Liver (tissue), 8 donors: ENCODE measurements at regions not wholly inside any gene's neighbourhood (a gene's known extent, or its start where the extent isn't known, plus 50 kb on each side); places are given as distances from the start of the nearest gene placed in this dataset.

ENCODE experiments used
- DNase-seq: peaks from one replicate; pipeline ENCODE4 v3.0.0-alpha.2; 2017; ENCODE audit warnings: low spot score
- H3K27ac ChIP-seq, 2 donors: one replicate each; pipeline ENCODE4 v1.7.0; 2013; ENCODE audit warnings: inconsistent platforms in 2 of 2, low read length in 2 of 2, control low read depth in 1 of 2, low read depth in 1 of 2, mild to moderate bottlenecking in 1 of 2
- H3K27me3 ChIP-seq, 4 donors: one replicate each; pipeline versions ENCODE4 v1.6.1 to v1.7.0; 2013; ENCODE audit warnings: low read length in 3 of 4, inconsistent platforms in 1 of 4, mild to moderate bottlenecking in 1 of 4, moderate library complexity in 1 of 4; ENCODE audit not compliant: control insufficient read depth in 4 of 4, insufficient read depth in 4 of 4
- H3K36me3 ChIP-seq, 4 donors: one replicate each; pipeline versions ENCODE4 v1.6.1 to v1.7.0; 2013; ENCODE audit warnings: low read length in 3 of 4, mild to moderate bottlenecking in 3 of 4, low read depth in 1 of 4, moderate library complexity in 1 of 4; ENCODE audit not compliant: control insufficient read depth in 4 of 4, insufficient read depth in 3 of 4
- H3K4me1 ChIP-seq, 4 donors: one replicate each; pipeline versions ENCODE4 v1.6.1 to v1.7.0; 2013; ENCODE audit warnings: low read length in 3 of 4, mild to moderate bottlenecking in 3 of 4, moderate library complexity in 1 of 4; ENCODE audit not compliant: control insufficient read depth in 4 of 4, insufficient read depth in 4 of 4
- H3K4me3 ChIP-seq, 3 donors: one replicate each; pipeline versions ENCODE4 v1.6.1 to v1.7.0; 2013; ENCODE audit warnings: low read length in 3 of 3, control low read depth in 1 of 3, low read depth in 1 of 3, mild to moderate bottlenecking in 1 of 3
- H3K9ac ChIP-seq, 2 donors: one replicate each; pipeline ENCODE4 v1.7.0; 2013; ENCODE audit warnings: low read length in 2 of 2, mild to moderate bottlenecking in 2 of 2, moderate library complexity in 2 of 2, control low read depth in 1 of 2, low read depth in 1 of 2
- H3K9me3 ChIP-seq, 4 donors: one replicate each; pipeline versions ENCODE4 v1.6.1 to v1.7.0; 2013; ENCODE audit warnings: low read length in 3 of 4; ENCODE audit not compliant: control insufficient read depth in 4 of 4
- CTCF ChIP-seq: fragments of 150-350 bp; IDR thresholded peaks from 2 replicates; pipeline ENCODE4 v1.5.1; 2017; ENCODE audit warnings: improper control_type of control experiment, low read depth, low read length; ENCODE audit not compliant: missing input control
- EGR1 ChIP-seq, 2 donors: IDR thresholded peaks; 2 replicates each; pipeline ENCODE4 v1.6.1; 2016 to 2018; ENCODE audit warnings: antibody characterized with exemption in 2 of 2, low read depth in 2 of 2
- FOXA2 ChIP-seq: IDR thresholded peaks from 2 replicates; pipeline ENCODE4 v1.6.1; 2016; ENCODE audit warnings: antibody characterized with exemption
- GABPA ChIP-seq, 2 donors: IDR thresholded peaks in 1 of 2; conservative IDR thresholded peaks in 1 of 2; 2 replicates each; pipeline ENCODE4 v1.6.1; 2016; ENCODE audit warnings: antibody characterized with exemption in 2 of 2, mild to moderate bottlenecking in 1 of 2, moderate library complexity in 1 of 2
- HNF4A ChIP-seq, 2 donors: conservative IDR thresholded peaks; 2 replicates each; pipeline ENCODE4 v1.6.1; 2016; ENCODE audit warnings: antibody characterized with exemption in 2 of 2, mild to moderate bottlenecking in 2 of 2
- MAX ChIP-seq: IDR thresholded peaks from 2 replicates; pipeline ENCODE4 v1.6.1; 2016; ENCODE audit warnings: antibody characterized with exemption
- NR2F2 ChIP-seq: IDR thresholded peaks from 2 replicates; pipeline ENCODE4 v1.6.1; 2016; ENCODE audit warnings: antibody characterized with exemption
- RAD21 ChIP-seq, 2 donors: IDR thresholded peaks; 2 replicates each; pipeline ENCODE4 v1.6.1; 2016; ENCODE audit warnings: antibody characterized with exemption in 2 of 2, mild to moderate bottlenecking in 2 of 2
- SP1 ChIP-seq: IDR thresholded peaks from 2 replicates; pipeline ENCODE4 v1.6.1; 2018; ENCODE audit warnings: antibody characterized with exemption, mild to moderate bottlenecking
- TAF1 ChIP-seq: conservative IDR thresholded peaks from 2 replicates; pipeline ENCODE4 v1.6.1; 2016; ENCODE audit warnings: antibody characterized with exemption, mild to moderate bottlenecking
- YY1 ChIP-seq: IDR thresholded peaks from 2 replicates; pipeline ENCODE4 v1.6.1; 2016; ENCODE audit warnings: antibody characterized with exemption, mild to moderate bottlenecking
- WGBS: extraction: QIAGEN DNeasy Blood & Tissue Kit; methylation state at CpG from one replicate; pipeline ENCODE4 v1.1.7; 2013; 5-methylcytosine and 5-hydroxymethylcytosine counted together
- TF ChIP-seq, protein P1 (sequence below): IDR thresholded peaks from 2 replicates; pipeline ENCODE4 v1.6.1; 2016; ENCODE audit warnings: antibody characterized with exemption, mild to moderate bottlenecking
- donor health status: healthy.
- donor health status: healthy.
- donor health status: healthy.
- donor health status: healthy.
- donor health status: healthy.

GRCh38 chr10:123470336-123470921, 195.7 kb upstream of the GPR26 start:
- Histone ChIP-seq H3K4me3 (no peak overlapping the region), H3K36me3 (no peaks in the 10 kb centered on the region), H3K4me1 (no peaks in the 10 kb centered on the region), H3K9me3 (no peaks in the 10 kb centered on the region), H3K9ac (no peak overlapping the region), H3K27ac (no peak overlapping the region), H3K27me3 (no peaks in the 10 kb centered on the region)
- no peak for TF ChIP-seq GABPA (IDR thresholded peaks at IDR 0.05 in 1 of 2, conservative IDR thresholded peaks at IDR 0.05 in 1 of 2)
- no peak for TF ChIP-seq RAD21 (IDR thresholded peaks at IDR 0.05)
- TF ChIP-seq, protein P1, sequence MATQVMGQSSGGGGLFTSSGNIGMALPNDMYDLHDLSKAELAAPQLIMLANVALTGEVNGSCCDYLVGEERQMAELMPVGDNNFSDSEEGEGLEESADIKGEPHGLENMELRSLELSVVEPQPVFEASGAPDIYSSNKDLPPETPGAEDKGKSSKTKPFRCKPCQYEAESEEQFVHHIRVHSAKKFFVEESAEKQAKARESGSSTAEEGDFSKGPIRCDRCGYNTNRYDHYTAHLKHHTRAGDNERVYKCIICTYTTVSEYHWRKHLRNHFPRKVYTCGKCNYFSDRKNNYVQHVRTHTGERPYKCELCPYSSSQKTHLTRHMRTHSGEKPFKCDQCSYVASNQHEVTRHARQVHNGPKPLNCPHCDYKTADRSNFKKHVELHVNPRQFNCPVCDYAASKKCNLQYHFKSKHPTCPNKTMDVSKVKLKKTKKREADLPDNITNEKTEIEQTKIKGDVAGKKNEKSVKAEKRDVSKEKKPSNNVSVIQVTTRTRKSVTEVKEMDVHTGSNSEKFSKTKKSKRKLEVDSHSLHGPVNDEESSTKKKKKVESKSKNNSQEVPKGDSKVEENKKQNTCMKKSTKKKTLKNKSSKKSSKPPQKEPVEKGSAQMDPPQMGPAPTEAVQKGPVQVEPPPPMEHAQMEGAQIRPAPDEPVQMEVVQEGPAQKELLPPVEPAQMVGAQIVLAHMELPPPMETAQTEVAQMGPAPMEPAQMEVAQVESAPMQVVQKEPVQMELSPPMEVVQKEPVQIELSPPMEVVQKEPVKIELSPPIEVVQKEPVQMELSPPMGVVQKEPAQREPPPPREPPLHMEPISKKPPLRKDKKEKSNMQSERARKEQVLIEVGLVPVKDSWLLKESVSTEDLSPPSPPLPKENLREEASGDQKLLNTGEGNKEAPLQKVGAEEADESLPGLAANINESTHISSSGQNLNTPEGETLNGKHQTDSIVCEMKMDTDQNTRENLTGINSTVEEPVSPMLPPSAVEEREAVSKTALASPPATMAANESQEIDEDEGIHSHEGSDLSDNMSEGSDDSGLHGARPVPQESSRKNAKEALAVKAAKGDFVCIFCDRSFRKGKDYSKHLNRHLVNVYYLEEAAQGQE: no peak
- TF ChIP-seq NR2F2: no peak
- TF ChIP-seq CTCF: no peak
- no peak for TF ChIP-seq HNF4A (conservative IDR thresholded peaks at IDR 0.05)
- no peak for DNase-seq
- WGBS: 78% methylated on average over 7 of the region's 7 CpGs

- H3K9ac ChIP-seq: no peak overlapping the region
- no peak overlapping the region for H3K4me3 ChIP-seq
- DNase-seq: no peak
- no peaks in the 10 kb centered on the region for H3K36me3 ChIP-seq
- WGBS: 95% methylated on average over 1 of the region's 1 CpG
- TF ChIP-seq SP1 (no peak), FOXA2 (no peak)
- H3K4me1 ChIP-seq: no peaks in the 10 kb centered on the region
- no peaks in the 10 kb centered on the region for H3K9me3 ChIP-seq
- no peak overlapping the region for H3K27ac ChIP-seq
- H3K27me3 ChIP-seq: no peaks in the 10 kb centered on the region
These were observed 194.3 kb upstream of the GPR26 start for GRCh38 chr10:123471811-123472210.

GRCh38 chr10:123472606-123473005, 193.5 kb upstream of the GPR26 start:
- TF ChIP-seq TAF1 (no peak), CTCF (no peak), EGR1 (IDR thresholded peaks at IDR 0.05; ENCODE audit: low read depth in 2 of 2) (no peak), YY1 (no peak), GABPA (IDR thresholded peaks at IDR 0.05 in 1 of 2, conservative IDR thresholded peaks at IDR 0.05 in 1 of 2) (no peak), MAX (no peak)
- H3K4me1 ChIP-seq: peaks cover 0 to 4% (median 3%) of the 10 kb centered on the region in 4 donors
- no peak overlapping the region for H3K9ac ChIP-seq
- H3K4me3 ChIP-seq: no peak overlapping the region
- no peak for DNase-seq
- H3K27ac ChIP-seq: no peak overlapping the region
- WGBS: 34% methylated on average over 9 of the region's 9 CpGs
- no peaks in the 10 kb centered on the region for H3K36me3 ChIP-seq
- H3K27me3 ChIP-seq: no peaks in the 10 kb centered on the region
- no peaks in the 10 kb centered on the region for H3K9me3 ChIP-seq
